Panc1 (cell line): ENCODE measurements at regions not wholly inside any gene's neighbourhood (a gene's known extent, or its start where the extent isn't known, plus 50 kb on each side); places are given as distances from the start of the nearest gene placed in this dataset.

Experiments
- ATAC-seq: fragments of 200-7000 bp; cut with Tn5 transposase; 2 replicates; pipeline ENCODE4 v1.9.1; 2020; ENCODE audit warnings: mild to moderate bottlenecking, moderate library complexity
- BruUV-seq: library from RNA; stranded (reverse); fragments of 400-500 nt; replicated peaks from 2 replicates; lab custom pipeline; 2021; lab: Mats Ljungman, UMichigan
- CTCF ChIA-PET: fragments of 300-600 bp; sonication (Branson Sonifier 250); formaldehyde crosslinking; loops from one replicate; lab custom pipeline; 2022; ENCODE audit warnings: antibody characterized with exemption; lab: Charles Lee
- POLR2A ChIA-PET: fragments of 300-600 bp; sonication (Branson Sonifier 250); formaldehyde crosslinking; loops from one replicate; lab custom pipeline; 2022; ENCODE audit warnings: antibody characterized with exemption; lab: Charles Lee
- DNase-seq: peaks from one replicate; pipeline ENCODE4 v3.0.0-alpha.2; 2010; ENCODE audit warnings: low read depth, low spot score
- H3K27ac ChIP-seq: 2 replicates; pipeline ENCODE4 v1.5.1; 2011; ENCODE audit warnings: mild to moderate bottlenecking, low read length, inconsistent platforms
- H3K27me3 ChIP-seq: fragments of 200-500 bp; sonication (Bioruptor generic); 2 replicates; pipeline ENCODE4 v1.6.0; 2014; ENCODE audit warnings: low read length, inconsistent platforms; ENCODE audit not compliant: control insufficient read depth, insufficient read depth
- H3K36me3 ChIP-seq: fragments of 200-500 bp; sonication (Bioruptor generic); 2 replicates; pipeline ENCODE4 v1.5.1; 2014; ENCODE audit warnings: inconsistent platforms, mild to moderate bottlenecking, low read length, moderate library complexity; ENCODE audit not compliant: control insufficient read depth, insufficient read depth
- H3K4me1 ChIP-seq: 2 replicates; pipeline ENCODE4 v1.5.1; 2011; ENCODE audit warnings: inconsistent platforms, mild to moderate bottlenecking, low read length, moderate library complexity; ENCODE audit not compliant: control insufficient read depth, insufficient read depth
- H3K4me3 ChIP-seq, 2 experiments: 2 replicates each; pipeline ENCODE4 v1.5.1; 2011 to 2012; ENCODE audit warnings: low read depth in 2 of 2, low read length in 2 of 2, mild to moderate bottlenecking in 2 of 2, inconsistent platforms in 1 of 2, moderate library complexity in 1 of 2
- H3K9me3 ChIP-seq: fragments of 200-500 bp; sonication (Bioruptor generic); 2 replicates; pipeline ENCODE4 v1.5.1; 2014; ENCODE audit warnings: low read depth, mild to moderate bottlenecking, inconsistent platforms, low read length, moderate library complexity; ENCODE audit not compliant: control insufficient read depth, insufficient read depth
- CTCF ChIP-seq: fragments of 450-650 bp; IDR thresholded peaks from 2 replicates; pipeline ENCODE4 v1.5.1; 2017; ENCODE audit warnings: mild to moderate bottlenecking
- POLR2AphosphoS5 ChIP-seq: IDR thresholded peaks from 2 replicates; pipeline ENCODE4 v1.6.1; 2012; ENCODE audit warnings: mild to moderate bottlenecking, low read depth, low read length, moderate library complexity
- SIN3A ChIP-seq: IDR thresholded peaks from 2 replicates; pipeline ENCODE4 v1.6.1; 2012; ENCODE audit warnings: low read depth, mild to moderate bottlenecking, low read length, moderate library complexity, borderline replicate concordance; ENCODE audit not compliant: insufficient read depth
- TCF7L2 ChIP-seq: IDR thresholded peaks from 2 replicates; pipeline ENCODE4 v1.6.1; 2011; ENCODE audit warnings: mild to moderate bottlenecking, low read depth, low read length, inconsistent platforms
- in situ Hi-C: cut with HindIII; loops from 2 replicates; pipeline ENCODE4 v1.10.0; 2016; ENCODE audit warnings: low sequenced_read_pairs, low pct_unique_long_range_greater_than_20kb
- intact Hi-C: fragments of 100-400 bp; cut with micrococcal nuclease; formaldehyde crosslinking; loops from one replicate; pipeline ENCODE4 v1.10.0; 2022; ENCODE audit not compliant: unreplicated experiment
- TF ChIP-seq, protein P1 (sequence below), 2 experiments: IDR thresholded peaks; 2 replicates each; pipeline ENCODE4 v1.6.1; 2011 to 2012; ENCODE audit warnings: low read depth in 2 of 2, control low read depth in 1 of 2, low read length in 1 of 2, mild to moderate bottlenecking in 1 of 2, moderate library complexity in 1 of 2; ENCODE audit not compliant: insufficient read depth in 1 of 2

DNA sequence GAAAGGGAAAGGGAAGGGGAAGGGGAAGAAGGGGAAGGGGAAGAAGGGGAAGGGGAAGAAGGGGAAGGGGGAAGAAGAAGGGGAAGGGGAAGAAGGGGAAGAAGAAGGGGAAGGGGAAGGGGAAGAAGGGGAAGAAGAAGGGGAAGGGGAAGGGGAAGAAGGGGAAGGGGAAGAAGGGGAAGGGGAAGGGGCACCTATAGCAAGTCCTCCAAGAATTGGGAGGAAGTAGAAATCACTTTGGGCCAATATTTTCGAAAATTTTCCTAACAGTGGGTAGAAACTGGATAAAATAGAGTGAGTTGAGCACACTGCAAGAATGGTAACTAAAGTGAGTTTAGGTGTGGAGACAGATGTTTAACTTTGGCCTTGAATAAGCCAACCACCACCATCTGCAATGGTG, 915.3 kb downstream of the DNAH5 start:
- ATAC-seq (no peak), DNase-seq (no peak)
- TF ChIP-seq CTCF (no peak), POLR2AphosphoS5 (no peak), SIN3A (no peak), TCF7L2 (no peak)
- TF ChIP-seq, protein P1, sequence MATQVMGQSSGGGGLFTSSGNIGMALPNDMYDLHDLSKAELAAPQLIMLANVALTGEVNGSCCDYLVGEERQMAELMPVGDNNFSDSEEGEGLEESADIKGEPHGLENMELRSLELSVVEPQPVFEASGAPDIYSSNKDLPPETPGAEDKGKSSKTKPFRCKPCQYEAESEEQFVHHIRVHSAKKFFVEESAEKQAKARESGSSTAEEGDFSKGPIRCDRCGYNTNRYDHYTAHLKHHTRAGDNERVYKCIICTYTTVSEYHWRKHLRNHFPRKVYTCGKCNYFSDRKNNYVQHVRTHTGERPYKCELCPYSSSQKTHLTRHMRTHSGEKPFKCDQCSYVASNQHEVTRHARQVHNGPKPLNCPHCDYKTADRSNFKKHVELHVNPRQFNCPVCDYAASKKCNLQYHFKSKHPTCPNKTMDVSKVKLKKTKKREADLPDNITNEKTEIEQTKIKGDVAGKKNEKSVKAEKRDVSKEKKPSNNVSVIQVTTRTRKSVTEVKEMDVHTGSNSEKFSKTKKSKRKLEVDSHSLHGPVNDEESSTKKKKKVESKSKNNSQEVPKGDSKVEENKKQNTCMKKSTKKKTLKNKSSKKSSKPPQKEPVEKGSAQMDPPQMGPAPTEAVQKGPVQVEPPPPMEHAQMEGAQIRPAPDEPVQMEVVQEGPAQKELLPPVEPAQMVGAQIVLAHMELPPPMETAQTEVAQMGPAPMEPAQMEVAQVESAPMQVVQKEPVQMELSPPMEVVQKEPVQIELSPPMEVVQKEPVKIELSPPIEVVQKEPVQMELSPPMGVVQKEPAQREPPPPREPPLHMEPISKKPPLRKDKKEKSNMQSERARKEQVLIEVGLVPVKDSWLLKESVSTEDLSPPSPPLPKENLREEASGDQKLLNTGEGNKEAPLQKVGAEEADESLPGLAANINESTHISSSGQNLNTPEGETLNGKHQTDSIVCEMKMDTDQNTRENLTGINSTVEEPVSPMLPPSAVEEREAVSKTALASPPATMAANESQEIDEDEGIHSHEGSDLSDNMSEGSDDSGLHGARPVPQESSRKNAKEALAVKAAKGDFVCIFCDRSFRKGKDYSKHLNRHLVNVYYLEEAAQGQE (IDR thresholded peaks at IDR 0.05; ENCODE audit: insufficient read depth in 1 of 2, low read depth in 2 of 2, low read length in 1 of 2): no peak
- H3K9me3 ChIP-seq: no peaks in the 10 kb centered on the region
- no peak overlapping the region for H3K27ac ChIP-seq
- no peaks in the 10 kb centered on the region for H3K36me3 ChIP-seq
- in situ Hi-C loops (no loop called here), intact Hi-C loops (no loop called here)
- no peak overlapping the region for H3K4me3 ChIP-seq
- H3K4me1 ChIP-seq: no peaks in the 10 kb centered on the region
- H3K27me3 ChIP-seq: no peaks in the 10 kb centered on the region
- BruUV-seq: no TSS peak
- POLR2A ChIA-PET: no interaction called here
- CTCF ChIA-PET: no interaction called here

DNA sequence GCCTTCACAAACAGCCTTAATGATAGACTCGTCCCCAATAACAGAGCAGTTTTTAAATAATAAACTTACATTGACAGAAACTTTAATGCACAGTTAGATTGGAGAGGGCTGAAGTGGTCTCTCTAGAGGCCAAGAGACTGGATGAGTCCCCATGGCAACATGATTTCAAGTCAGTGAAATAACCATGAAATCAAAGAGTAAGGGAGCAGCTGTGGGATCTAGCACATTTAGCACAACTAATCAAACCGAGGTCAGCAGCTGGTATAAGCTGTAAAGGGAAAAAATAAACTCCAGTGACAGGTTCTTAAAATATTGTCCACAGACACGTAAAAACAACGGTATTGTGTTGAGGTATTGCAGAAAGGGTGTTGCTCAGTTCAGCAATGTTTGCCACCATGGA, 916.6 kb downstream of the DNAH5 start:
- no TSS peak for BruUV-seq
- H3K27me3 ChIP-seq: no peaks in the 10 kb centered on the region
- intact Hi-C loops: no loop called here
- DNase-seq (no peak), ATAC-seq (no peak)
- in situ Hi-C loops: no loop called here
- ChIA-PET POLR2A (no interaction called here), CTCF (no interaction called here)
- no peaks in the 10 kb centered on the region for H3K36me3 ChIP-seq
- no peaks in the 10 kb centered on the region for H3K4me1 ChIP-seq
- H3K4me3 ChIP-seq: no peak overlapping the region
- TF ChIP-seq SIN3A (no peak), POLR2AphosphoS5 (no peak), CTCF (no peak), TCF7L2 (no peak)
- TF ChIP-seq, protein P1 (IDR thresholded peaks at IDR 0.05; ENCODE audit: insufficient read depth in 1 of 2, low read depth in 2 of 2, low read length in 1 of 2): no peak
- H3K9me3 ChIP-seq: no peaks in the 10 kb centered on the region
- H3K27ac ChIP-seq: no peak overlapping the region
